H1 (cell line): ENCODE measurements at regions not wholly inside any gene's neighbourhood (a gene's known extent, or its start where the extent isn't known, plus 50 kb on each side); places are given as distances from the start of the nearest gene placed in this dataset.

ENCODE experiments used
- CTCF ChIA-PET: fragments of 300-600 bp; sonication (Branson Sonifier 250); formaldehyde crosslinking; loops from one replicate; lab custom pipeline; 2021; ENCODE audit not compliant: partially characterized antibody; lab: Charles Lee
- POLR2A ChIA-PET: fragments of 300-600 bp; sonication (Branson Sonifier 250); formaldehyde crosslinking; loops from one replicate; lab custom pipeline; 2021; ENCODE audit warnings: inconsistent platforms; ENCODE audit not compliant: partially characterized antibody; lab: Charles Lee
- DNase-seq, 2 experiments: peaks; one replicate each; pipeline versions ENCODE4 v3.0.0 to v3.0.0-alpha.2; 2010 to 2022; ENCODE audit warnings: low spot score in 2 of 2, low read depth in 1 of 2, mixed read lengths in 1 of 2
- FAIRE-seq: peaks from 2 replicates; lab custom pipeline; 2011; peaks lifted over from hg19 to GRCh38; lab: Jason Lieb, UNC
- H2AFZ ChIP-seq: 2 replicates; pipeline ENCODE4 v1.8.1; 2012; ENCODE audit warnings: low read length, inconsistent platforms
- H2AK5ac ChIP-seq: 2 replicates; pipeline ENCODE4 v1.6.1; 2013; ENCODE audit warnings: low read depth, low read length
- H2BK120ac ChIP-seq: replicated peaks from 2 replicates; pipeline ENCODE3; 2013; ENCODE audit warnings: low read depth, low read length, inconsistent platforms
- H2BK12ac ChIP-seq: 2 replicates; pipeline ENCODE4 v1.6.1; 2013; ENCODE audit warnings: low read depth, low read length
- H2BK15ac ChIP-seq: 2 replicates; pipeline ENCODE4 v1.6.1; 2013; ENCODE audit warnings: low read length
- H2BK20ac ChIP-seq: 2 replicates; pipeline ENCODE4 v1.6.1; 2013; ENCODE audit warnings: low read length
- H2BK5ac ChIP-seq: 2 replicates; pipeline ENCODE4 v1.6.1; 2013; ENCODE audit warnings: low read depth, low read length
- H3K14ac ChIP-seq: 2 replicates; pipeline ENCODE4 v1.6.1; 2013; ENCODE audit warnings: inconsistent platforms; ENCODE audit not compliant: insufficient read length
- H3K18ac ChIP-seq: 2 replicates; pipeline ENCODE4 v1.6.1; 2013; ENCODE audit warnings: low read length; ENCODE audit errors: extremely low read depth
- H3K23ac ChIP-seq: 2 replicates; pipeline ENCODE4 v1.6.1; 2013; ENCODE audit warnings: inconsistent platforms; ENCODE audit not compliant: insufficient read length
- H3K23me2 ChIP-seq: 2 replicates; pipeline ENCODE4 v1.6.1; 2013; ENCODE audit warnings: low read depth, low read length
- H3K27ac ChIP-seq: 2 replicates; pipeline ENCODE4 v1.6.1; 2011; ENCODE audit warnings: low read depth, low read length, inconsistent platforms
- H3K27me3 ChIP-seq, 4 experiments: replicated peaks in 1 of 4; 1 replicate in 1 of 4; 2 replicates in 3 of 4; pipeline versions ENCODE4 v1.6.1 to v1.8.1; 2011 to 2013; ENCODE audit warnings: low read length in 3 of 4, mild to moderate bottlenecking in 3 of 4, inconsistent platforms in 2 of 4, mixed read lengths in 2 of 4, moderate library complexity in 1 of 4; ENCODE audit not compliant: control insufficient read depth in 3 of 4, insufficient read depth in 3 of 4; ENCODE audit errors: extremely low read depth in 1 of 4
- H3K36me3 ChIP-seq, 4 experiments: 2 replicates each; pipeline versions ENCODE4 v1.6.1 to v1.8.1; 2011 to 2013; ENCODE audit warnings: mild to moderate bottlenecking in 4 of 4, low read length in 3 of 4, moderate library complexity in 2 of 4, control low read depth in 1 of 4, inconsistent platforms in 1 of 4; ENCODE audit not compliant: insufficient read depth in 4 of 4, control insufficient read depth in 2 of 4
- H3K4ac ChIP-seq: replicated peaks from 2 replicates; pipeline ENCODE3; 2013; ENCODE audit warnings: low read length, low read depth, mixed read lengths, inconsistent platforms; ENCODE audit not compliant: insufficient read length
- H3K4me1 ChIP-seq, 4 experiments: replicated peaks in 1 of 4; 1 replicate in 1 of 4; 2 replicates in 3 of 4; pipeline versions ENCODE4 v1.6.1 to v1.8.1; 2011 to 2013; ENCODE audit warnings: low read length in 3 of 4, inconsistent platforms in 2 of 4, mixed read lengths in 1 of 4; ENCODE audit not compliant: insufficient read depth in 4 of 4, control insufficient read depth in 3 of 4
- H3K4me2 ChIP-seq, 2 experiments: 2 replicates each; pipeline versions ENCODE4 v1.6.1 to v1.8.1; 2011 to 2013; ENCODE audit warnings: low read depth in 2 of 2, low read length in 2 of 2, control low read depth in 1 of 2, inconsistent platforms in 1 of 2, mild to moderate bottlenecking in 1 of 2; ENCODE audit not compliant: insufficient read depth in 1 of 2
- H3K4me3 ChIP-seq, 4 experiments: fragments of 200-600, 300-600 bp in 1 of 4; sonication (generic), shearing (Covaris generic), sonication (Bioruptor Twin) in 1 of 4; 2 replicates each; pipeline versions ENCODE4 v1.5.1 to v1.8.1; 2011 to 2016; ENCODE audit warnings: low read length in 4 of 4, low read depth in 3 of 4, control low read depth in 2 of 4, inconsistent platforms in 2 of 4, mild to moderate bottlenecking in 2 of 4, mixed read lengths in 1 of 4, moderate library complexity in 1 of 4; ENCODE audit not compliant: insufficient read depth in 2 of 4; ENCODE audit errors: extremely low read depth in 1 of 4
- H3K56ac ChIP-seq: replicated peaks from 2 replicates; pipeline ENCODE3; 2013; ENCODE audit warnings: low read depth, mild to moderate bottlenecking, mixed read lengths, low read length, inconsistent platforms; ENCODE audit not compliant: insufficient read length
- H3K79me1 ChIP-seq: 2 replicates; pipeline ENCODE4 v1.6.1; 2013; ENCODE audit warnings: low read depth, low read length, control low read depth
- H3K79me2 ChIP-seq, 2 experiments: 2 replicates each; pipeline versions ENCODE4 v1.6.1 to v1.8.1; 2012 to 2013; ENCODE audit warnings: low read length in 2 of 2, mild to moderate bottlenecking in 2 of 2, inconsistent platforms in 1 of 2; ENCODE audit not compliant: insufficient read depth in 2 of 2, control insufficient read depth in 1 of 2
- H3K9ac ChIP-seq, 4 experiments: replicated peaks in 1 of 4; 1 replicate in 1 of 4; 2 replicates in 3 of 4; pipeline versions ENCODE4 v1.6.1 to v1.8.1; 2011 to 2013; ENCODE audit warnings: low read depth in 3 of 4, low read length in 3 of 4, control low read depth in 2 of 4, mild to moderate bottlenecking in 2 of 4, moderate library complexity in 2 of 4, inconsistent platforms in 1 of 4; ENCODE audit errors: extremely low read depth in 1 of 4
- H3K9me3 ChIP-seq, 2 experiments: 2 replicates each; pipeline versions ENCODE4 v1.6.1 to v1.8.1; 2012 to 2013; ENCODE audit warnings: mild to moderate bottlenecking in 2 of 2, moderate library complexity in 2 of 2, control low read depth in 1 of 2, inconsistent platforms in 1 of 2, low read depth in 1 of 2, low read length in 1 of 2, mixed read lengths in 1 of 2; ENCODE audit not compliant: insufficient read depth in 2 of 2
- H4K20me1 ChIP-seq, 2 experiments: replicated peaks in 1 of 2; 2 replicates each; pipeline versions ENCODE3 to v1.8.1; 2011 to 2013; ENCODE audit warnings: inconsistent platforms in 2 of 2, low read length in 2 of 2, mild to moderate bottlenecking in 1 of 2; ENCODE audit not compliant: insufficient read depth in 2 of 2, control insufficient read depth in 1 of 2
- H4K5ac ChIP-seq: 2 replicates; pipeline ENCODE4 v1.6.1; 2013; ENCODE audit warnings: low read length, low read depth, mixed read lengths, inconsistent platforms; ENCODE audit not compliant: insufficient read length
- H4K8ac ChIP-seq: 2 replicates; pipeline ENCODE4 v1.8.0; 2013; ENCODE audit warnings: mild to moderate bottlenecking, moderate library complexity, low read length, inconsistent platforms; ENCODE audit not compliant: insufficient read depth; ENCODE audit errors: extremely low read depth
- H4K91ac ChIP-seq: replicated peaks from 2 replicates; pipeline ENCODE3; 2013; ENCODE audit warnings: low read length, mixed read lengths, inconsistent platforms; ENCODE audit not compliant: insufficient read length
- NANOG ChIP-seq: IDR thresholded peaks from 2 replicates; pipeline ENCODE4 v1.6.1; 2011; ENCODE audit warnings: low read length, low read depth, mild to moderate bottlenecking, inconsistent platforms; ENCODE audit not compliant: insufficient read depth, poor library complexity, severe bottlenecking
- SAP30 ChIP-seq: fragments of 300-600 bp; sonication (generic); IDR thresholded peaks from 2 replicates; pipeline ENCODE4 v1.7.1; 2012; ENCODE audit warnings: low read length, moderate library complexity, mild to moderate bottlenecking, inconsistent platforms; ENCODE audit not compliant: insufficient read depth, insufficient replicate concordance
- WGBS, 2 experiments: shearing (Covaris generic) in 1 of 2; methylation state at CpG; one replicate each; pipeline versions ENCODE4 v1.1.6 to v1.1.7; 2013 to 2015; ENCODE audit warnings: low lambda C conversion rate in 2 of 2, mixed read lengths in 2 of 2, inconsistent platforms in 1 of 2, low coverage in 1 of 2, missing lambda C conversion rate in 1 of 2; ENCODE audit not compliant: insufficient replicate concordance in 2 of 2, insufficient coverage in 1 of 2, insufficient read length in 1 of 2; ENCODE audit errors: extremely low coverage in 1 of 2, missing lambda C conversion rate in 1 of 2; 5-methylcytosine and 5-hydroxymethylcytosine counted together
- TF ChIP-seq, protein P1 (sequence below): IDR thresholded peaks from 2 replicates; pipeline ENCODE4 v1.6.1; 2011; ENCODE audit warnings: low read depth, mild to moderate bottlenecking, low read length; ENCODE audit not compliant: insufficient read depth
- TF ChIP-seq, protein P2 (sequence below), 3 experiments: IDR thresholded peaks; 1 replicate in 2 of 3; 2 replicates in 1 of 3; pipeline versions ENCODE4 v1.5.1 to v1.6.1; 2011; ENCODE audit warnings: low read length in 3 of 3, mild to moderate bottlenecking in 3 of 3, inconsistent platforms in 2 of 3, low read depth in 1 of 3, moderate library complexity in 1 of 3; ENCODE audit not compliant: insufficient read depth in 1 of 3; ENCODE audit errors: control extremely low read depth in 1 of 3

DNA sequence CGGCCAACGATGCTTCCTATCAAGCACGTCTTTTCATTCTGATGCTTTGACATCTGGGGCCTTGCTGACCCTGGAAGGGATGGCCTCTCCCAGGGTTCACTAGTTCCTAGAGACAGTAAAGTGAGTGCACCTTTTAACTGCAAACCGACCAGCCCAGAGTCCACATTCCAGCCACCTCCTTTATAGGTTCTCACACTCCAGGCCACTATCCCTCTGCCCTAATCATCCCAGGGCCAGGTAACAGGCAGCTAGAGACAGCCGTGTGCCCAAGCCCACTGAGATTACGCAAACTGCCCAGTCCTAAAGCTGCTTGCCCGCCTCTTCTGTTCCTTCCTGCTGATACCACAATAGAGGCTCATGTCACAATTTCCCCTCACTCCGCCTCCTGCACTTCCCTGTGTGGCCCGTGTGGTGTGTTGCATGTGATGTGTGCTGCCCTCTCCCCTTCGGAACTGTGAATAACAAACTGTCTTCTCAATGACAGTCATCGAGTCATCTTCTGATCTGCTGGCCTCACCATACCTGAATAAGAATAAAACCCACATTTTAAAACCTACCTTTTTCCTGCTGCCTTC, 123.7 kb upstream of the EXOC2 start:
- Histone ChIP-seq H3K4me2 (no peak overlapping the region), H2BK12ac (no peak overlapping the region), H3K56ac (no peak overlapping the region), H3K9ac (no peak overlapping the region), H3K4ac (no peak overlapping the region), H2BK20ac (no peak overlapping the region), H4K5ac (no peak overlapping the region), H3K4me3 (no peak overlapping the region), H2AFZ (no peak overlapping the region), H4K8ac (no peak overlapping the region; the same call in 1 of the 2 replicates), H3K23me2 (no peaks in the 10 kb centered on the region), H3K79me1 (no peaks in the 10 kb centered on the region), H2BK5ac (no peak overlapping the region), H2BK15ac (no peak overlapping the region), H3K9me3 (no peaks in the 10 kb centered on the region), H3K23ac (no peak overlapping the region), H4K20me1 (no peaks in the 10 kb centered on the region), H3K27ac (no peak overlapping the region), H3K36me3 (no peaks in the 10 kb centered on the region), H2BK120ac (no peak overlapping the region), H3K18ac (no peak overlapping the region), H3K27me3 (no peaks in the 10 kb centered on the region), H3K4me1 (no peaks in the 10 kb centered on the region), H4K91ac (no peak overlapping the region), H3K14ac (no peak overlapping the region), H3K79me2 (no peaks in the 10 kb centered on the region), H2AK5ac (no peak overlapping the region)
- TF ChIP-seq NANOG (no peak), SAP30 (no peak)
- TF ChIP-seq, protein P1, sequence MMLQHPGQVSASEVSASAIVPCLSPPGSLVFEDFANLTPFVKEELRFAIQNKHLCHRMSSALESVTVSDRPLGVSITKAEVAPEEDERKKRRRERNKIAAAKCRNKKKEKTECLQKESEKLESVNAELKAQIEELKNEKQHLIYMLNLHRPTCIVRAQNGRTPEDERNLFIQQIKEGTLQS, result no peak
- TF ChIP-seq, protein P2, sequence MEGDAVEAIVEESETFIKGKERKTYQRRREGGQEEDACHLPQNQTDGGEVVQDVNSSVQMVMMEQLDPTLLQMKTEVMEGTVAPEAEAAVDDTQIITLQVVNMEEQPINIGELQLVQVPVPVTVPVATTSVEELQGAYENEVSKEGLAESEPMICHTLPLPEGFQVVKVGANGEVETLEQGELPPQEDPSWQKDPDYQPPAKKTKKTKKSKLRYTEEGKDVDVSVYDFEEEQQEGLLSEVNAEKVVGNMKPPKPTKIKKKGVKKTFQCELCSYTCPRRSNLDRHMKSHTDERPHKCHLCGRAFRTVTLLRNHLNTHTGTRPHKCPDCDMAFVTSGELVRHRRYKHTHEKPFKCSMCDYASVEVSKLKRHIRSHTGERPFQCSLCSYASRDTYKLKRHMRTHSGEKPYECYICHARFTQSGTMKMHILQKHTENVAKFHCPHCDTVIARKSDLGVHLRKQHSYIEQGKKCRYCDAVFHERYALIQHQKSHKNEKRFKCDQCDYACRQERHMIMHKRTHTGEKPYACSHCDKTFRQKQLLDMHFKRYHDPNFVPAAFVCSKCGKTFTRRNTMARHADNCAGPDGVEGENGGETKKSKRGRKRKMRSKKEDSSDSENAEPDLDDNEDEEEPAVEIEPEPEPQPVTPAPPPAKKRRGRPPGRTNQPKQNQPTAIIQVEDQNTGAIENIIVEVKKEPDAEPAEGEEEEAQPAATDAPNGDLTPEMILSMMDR (IDR thresholded peaks at IDR 0.05; ENCODE audit: control extremely low read depth in 1 of 3, insufficient read depth in 1 of 3, low read depth in 1 of 3, low read length in 3 of 3), result peak in 1 of 3 experiments; percentile 3; a peak in 1 of 4 replicates
- CTCF ChIA-PET, result interaction anchor here (1.6 to 3.1 kb wide), 2 partner anchors 72 to 77 kb away, joined by 3 to 8 read pairs; no protein-coding TSS in a partner anchor
- no peak for FAIRE-seq
- POLR2A ChIA-PET, result no interaction called here
- no peak for DNase-seq
- 88% methylated on average over 11 of the region's 11 CpGs; no CpG with 5 or more reads in 1 of the 2 experiments for WGBS, 2 experiments
